ENCODE measurements at regions not wholly inside any gene's neighbourhood (a gene's known extent, or its start where the extent isn't known, plus 50 kb on each side); places are given as distances from the start of the nearest gene placed in this dataset.
"Not testable (repeated sequence)": the region's sequence is repeated elsewhere in the genome, so short reads cannot be mapped to it uniquely, and the experiment has no call there.

DNA sequence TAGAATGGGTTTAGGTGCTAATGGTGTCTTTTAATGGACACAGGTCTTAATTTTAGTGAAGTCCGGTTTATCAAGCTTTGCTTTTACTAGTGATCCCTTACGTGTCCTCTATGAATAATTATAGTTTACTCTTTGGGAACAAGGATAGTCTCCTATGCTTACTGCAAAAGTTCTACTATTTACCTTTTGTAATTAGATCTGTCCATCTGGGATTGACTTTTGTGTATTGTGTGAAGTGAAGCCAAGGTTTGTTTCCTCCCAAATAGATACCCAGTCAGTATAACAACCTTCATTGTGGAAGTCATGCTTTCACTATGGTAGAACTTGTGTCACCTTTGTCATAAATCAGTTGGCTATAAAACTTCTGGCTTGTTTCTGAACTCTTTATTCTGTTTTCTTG is 740.9 kb upstream of the CRIM1 start:
- DNase-seq (ENCODE audit: low spot score) = no peak
- no peak for TF ChIP-seq CTCF (IDR thresholded peaks at IDR 0.05; ENCODE audit: extremely low read depth, missing control alignments)

DNA sequence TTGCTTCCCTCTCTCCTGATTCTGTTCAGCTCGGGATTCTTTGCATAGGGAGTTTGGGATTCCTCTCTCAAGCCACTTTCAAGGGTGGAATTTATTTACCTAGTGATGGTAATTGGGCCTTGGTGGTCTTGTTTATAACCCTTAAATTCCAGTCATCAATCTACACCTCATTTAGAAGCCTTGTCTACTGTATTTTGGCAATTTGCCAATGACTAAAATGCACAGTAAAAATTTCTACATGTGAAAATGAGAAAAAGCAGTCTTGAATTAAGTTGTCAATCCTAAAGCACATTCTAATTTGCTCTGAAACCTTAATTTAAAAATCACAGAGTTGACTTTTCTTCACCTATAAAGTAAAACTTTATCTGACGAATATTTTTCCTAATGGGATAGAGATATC is 749.2 kb upstream of the CRIM1 start:
- TF ChIP-seq CTCF (IDR thresholded peaks at IDR 0.05; ENCODE audit: extremely low read depth, missing control alignments) = no peak
- no peak for DNase-seq (ENCODE audit: low spot score)

DNA sequence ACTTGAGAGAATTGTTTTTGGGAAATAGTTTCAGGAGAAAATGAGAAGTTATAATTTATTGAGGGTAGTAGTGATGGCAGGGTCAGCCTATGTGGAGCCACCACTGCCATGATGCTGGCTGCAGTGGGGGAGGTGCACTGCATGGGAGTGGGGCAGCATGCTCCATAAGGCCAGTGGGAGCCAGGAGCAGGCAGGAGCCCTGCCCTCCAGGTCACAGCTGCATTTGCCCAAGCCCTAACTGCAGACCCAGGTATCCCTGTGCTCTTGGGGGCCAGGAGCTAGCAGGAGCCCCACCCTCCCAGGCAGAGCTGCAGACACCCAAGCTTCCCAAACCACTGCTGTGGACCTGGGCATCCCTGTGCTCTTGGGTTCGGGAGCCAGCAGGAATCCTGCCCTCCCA is 757.3 kb upstream of the CRIM1 start:
- no peak for TF ChIP-seq CTCF (IDR thresholded peaks at IDR 0.05; ENCODE audit: extremely low read depth, missing control alignments)

GRCh38 chr2:35591886-35592285 is 763.7 kb upstream of the CRIM1 start:
- TF ChIP-seq CTCF (IDR thresholded peaks at IDR 0.05; ENCODE audit: extremely low read depth, missing control alignments) = no peak
- DNase-seq (ENCODE audit: low spot score) = no peak

More for the DNA sequence above, 757.3 kb upstream of the CRIM1 start:
- no peak for DNase-seq (ENCODE audit: low spot score)

- TF ChIP-seq CTCF (IDR thresholded peaks at IDR 0.05; ENCODE audit: extremely low read depth, missing control alignments) = no peak
- no peak for DNase-seq (ENCODE audit: low spot score)
These were observed 769.6 kb upstream of the CRIM1 start for GRCh38 chr2:35585972-35586371.

DNA sequence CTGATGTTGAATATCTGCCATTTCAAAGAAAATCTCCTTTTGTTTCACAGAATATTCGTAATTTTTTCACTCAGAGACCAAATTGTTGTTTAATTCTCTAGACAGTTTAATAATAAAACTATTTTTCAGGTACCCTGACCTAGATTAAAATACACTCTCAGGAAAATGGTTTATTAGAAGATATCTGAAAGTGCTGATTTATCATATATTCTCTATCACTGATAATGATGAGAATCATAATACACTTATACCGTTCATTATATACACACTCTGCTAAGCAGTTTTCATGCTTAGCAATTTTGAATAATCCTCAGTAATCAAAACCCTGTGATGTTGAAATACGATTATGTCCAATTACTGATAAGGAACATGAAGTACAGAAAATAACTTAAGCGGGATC is 772.9 kb upstream of the CRIM1 start:
- TF ChIP-seq CTCF (IDR thresholded peaks at IDR 0.05; ENCODE audit: extremely low read depth, missing control alignments) = no peak
- DNase-seq (ENCODE audit: low spot score) = no peak

DNA sequence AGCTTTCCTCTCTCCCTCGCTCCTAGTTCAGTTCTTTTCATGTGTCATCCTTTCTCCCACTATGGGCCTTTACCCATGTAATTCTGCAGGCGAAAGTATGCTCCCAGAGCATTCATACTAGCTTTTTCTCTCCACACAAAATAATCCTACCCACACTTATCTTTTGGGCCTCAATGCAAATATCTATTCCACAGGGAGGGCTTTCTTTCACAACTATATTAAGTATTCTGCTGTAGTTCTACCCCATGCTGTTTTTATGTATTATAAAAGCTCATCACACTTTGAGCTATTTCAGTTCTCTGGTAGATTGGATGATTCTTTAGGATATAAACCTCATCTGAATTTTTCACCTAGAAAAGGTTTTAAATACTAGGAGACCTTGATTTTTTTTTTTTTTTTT is 774.6 kb upstream of the CRIM1 start:
- no peak for TF ChIP-seq CTCF (IDR thresholded peaks at IDR 0.05; ENCODE audit: extremely low read depth, missing control alignments)

GRCh38 chr2:35568574-35568973 is 787.0 kb upstream of the CRIM1 start:
- DNase-seq (ENCODE audit: low spot score) = not testable (repeated sequence)

More for the DNA sequence above, 774.6 kb upstream of the CRIM1 start:
- DNase-seq (ENCODE audit: low spot score) = no peak
